ENCODE measurements at regions not wholly inside any gene's neighbourhood (a gene's known extent, or its start where the extent isn't known, plus 50 kb on each side); places are given as distances from the start of the nearest gene placed in this dataset.

- no peak for TF ChIP-seq POLR2A (IDR thresholded peaks at IDR 0.05)
- TF ChIP-seq POLR2AphosphoS5 (IDR thresholded peaks at IDR 0.05): no peak
Measured at GRCh38 chr6:14540810-14541540, 423.4 kb downstream of the CD83 start.

Data from sigmoid colon (tissue), 4 donors.